ENCODE measurements at regions not wholly inside any gene's neighbourhood (a gene's known extent, or its start where the extent isn't known, plus 50 kb on each side); places are given as distances from the start of the nearest gene placed in this dataset.

- no peak for DNase-seq
Observed at GRCh38 chr4:35757836-35758235, 486.5 kb downstream of the ARAP2 start.

GRCh38 chr4:35760807-35761206, 483.5 kb downstream of the ARAP2 start:
- no peak for DNase-seq

GRCh38 chr4:35771571-35771970, 472.7 kb downstream of the ARAP2 start:
- DNase-seq: no peak

GRCh38 chr4:35772291-35772690, 472.0 kb downstream of the ARAP2 start:
- DNase-seq: no peak

- DNase-seq: no peak
Observed at GRCh38 chr4:35789899-35790574, 454.3 kb downstream of the ARAP2 start.

GRCh38 chr4:35793045-35793722, 451.1 kb downstream of the ARAP2 start:
- no peak for DNase-seq

GRCh38 chr4:35793766-35794165, 450.5 kb downstream of the ARAP2 start:
- no peak for DNase-seq

GRCh38 chr4:35800669-35801068, 443.6 kb downstream of the ARAP2 start:
- DNase-seq: no peak

GRCh38 chr4:35802644-35803043, 441.7 kb downstream of the ARAP2 start:
- DNase-seq: no peak

- DNase-seq: no peak
Observed at GRCh38 chr4:35818520-35818919, 425.8 kb downstream of the ARAP2 start.

GRCh38 chr4:35820003-35820402, 424.3 kb downstream of the ARAP2 start:
- DNase-seq: no peak

- no peak for DNase-seq
Observed at GRCh38 chr4:35824231-35824630, 420.1 kb downstream of the ARAP2 start.

- DNase-seq: no peak
Observed at GRCh38 chr4:35835893-35836292, 408.4 kb downstream of the ARAP2 start.

GRCh38 chr4:35836596-35836995, 407.7 kb downstream of the ARAP2 start:
- DNase-seq: no peak

- no peak for DNase-seq
Observed at GRCh38 chr4:35867057-35867456, 377.3 kb downstream of the ARAP2 start.

- no peak for DNase-seq
Observed at GRCh38 chr4:35872273-35872672, 372.0 kb downstream of the ARAP2 start.

GRCh38 chr4:35879479-35879878, 364.8 kb downstream of the ARAP2 start:
- DNase-seq: no peak

- no peak for DNase-seq
Observed at GRCh38 chr4:35883108-35883507, 361.2 kb downstream of the ARAP2 start.

- DNase-seq: no peak
Observed at GRCh38 chr4:35884714-35885480, 359.4 kb downstream of the ARAP2 start.

GRCh38 chr4:35897808-35898207, 346.5 kb downstream of the ARAP2 start:
- no peak for DNase-seq

- DNase-seq: no peak
Observed at GRCh38 chr4:35900286-35901243, 343.7 kb downstream of the ARAP2 start.

- DNase-seq: no peak
Observed at GRCh38 chr4:35912174-35912573, 332.1 kb downstream of the ARAP2 start.

- DNase-seq: no peak
Observed at GRCh38 chr4:35918491-35918977, 325.8 kb downstream of the ARAP2 start.
